OCI-LY3 (cell line): ENCODE measurements at regions not wholly inside any gene's neighbourhood (a gene's known extent, or its start where the extent isn't known, plus 50 kb on each side); places are given as distances from the start of the nearest gene placed in this dataset.

Experiments used
- CTCF ChIP-seq: fragments of 200-600, 300-600 bp; sonication (generic); IDR thresholded peaks from 2 replicates; pipeline ENCODE4 v1.5.1; 2014; ENCODE audit warnings: antibody characterized with exemption, low read length, low read depth
- EZH2phosphoT487 ChIP-seq: fragments of 200-600 bp; shearing (Covaris generic); IDR thresholded peaks from 2 replicates; pipeline ENCODE4 v1.6.1; 2018; ENCODE audit warnings: antibody characterized with exemption, mixed run types, low read depth

DNA sequence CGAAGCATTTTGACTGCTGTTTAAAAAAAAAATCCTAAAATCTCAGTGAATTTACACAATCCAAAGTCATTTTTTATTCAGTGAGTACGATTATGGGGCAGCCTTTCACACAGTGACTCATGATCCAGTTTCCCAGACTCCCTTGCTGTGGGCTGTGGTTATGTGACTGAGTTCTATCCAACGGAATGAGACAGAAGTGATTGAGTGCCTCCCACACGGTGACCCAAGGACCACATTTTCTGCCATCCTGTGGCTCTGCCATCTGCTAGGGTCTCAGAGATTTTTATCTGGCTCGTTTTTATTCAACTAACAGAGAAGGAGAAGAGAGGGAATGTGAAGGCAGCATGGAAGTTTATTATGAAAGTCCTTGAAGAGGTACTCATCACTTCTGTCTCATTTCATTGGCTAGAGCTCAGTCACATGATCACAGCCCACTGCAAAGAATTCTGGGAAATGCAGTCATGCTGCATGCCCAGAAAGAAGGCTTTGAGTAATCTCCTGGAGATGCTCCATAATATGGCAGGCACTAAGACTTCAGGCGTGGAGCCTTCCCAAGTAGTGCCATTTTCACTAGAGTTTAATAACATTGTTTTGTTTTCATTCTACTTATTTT, 999.4 kb downstream of the UQCRFS1 start:
- TF ChIP-seq CTCF (no peak), EZH2phosphoT487 (no peak)
